GM18508 (cell line): ENCODE measurements at regions not wholly inside any gene's neighbourhood (a gene's known extent, or its start where the extent isn't known, plus 50 kb on each side); places are given as distances from the start of the nearest gene placed in this dataset.
"Not testable (repeated sequence)": the region's sequence is repeated elsewhere in the genome, so short reads cannot be mapped to it uniquely, and the experiment has no call there.

ENCODE experiments used
- ATAC-seq: cut with Tn5 transposase; IDR thresholded peaks from one replicate; pipeline ENCODE4 v1.9.1; 2021; ENCODE audit warnings: moderate number of reproducible peaks; ENCODE audit not compliant: insufficient read depth, unreplicated experiment

- ATAC-seq: no peak
Observed at GRCh38 chr7:15143936-15144335, 241.4 kb upstream of the DGKB start.

- no peak for ATAC-seq
Observed at GRCh38 chr7:15143121-15143520, 240.6 kb upstream of the DGKB start.

GRCh38 chr7:15140431-15140830, 237.9 kb upstream of the DGKB start:
- ATAC-seq: no peak

GRCh38 chr7:15131661-15132060, 229.1 kb upstream of the DGKB start:
- no peak for ATAC-seq

- no peak for ATAC-seq
Observed at GRCh38 chr7:15130666-15131541, 228.4 kb upstream of the DGKB start.

GRCh38 chr7:15128716-15129115, 226.2 kb upstream of the DGKB start:
- ATAC-seq: no peak

GRCh38 chr7:15126653-15127052, 224.1 kb upstream of the DGKB start:
- ATAC-seq: not testable (repeated sequence)

- no peak for ATAC-seq
Observed at GRCh38 chr7:15123901-15124300, 221.3 kb upstream of the DGKB start.

GRCh38 chr7:15113752-15114151, 211.2 kb upstream of the DGKB start:
- no peak for ATAC-seq

- ATAC-seq: no peak
Observed at GRCh38 chr7:15105711-15106110, 203.2 kb upstream of the DGKB start.

GRCh38 chr7:15104411-15105092, 202.0 kb upstream of the DGKB start:
- ATAC-seq: no peak

GRCh38 chr7:15099074-15099473, 196.5 kb upstream of the DGKB start:
- no peak for ATAC-seq

- no peak for ATAC-seq
Observed at GRCh38 chr7:15096853-15097252, 194.3 kb upstream of the DGKB start.

- no peak for ATAC-seq
Observed at GRCh38 chr7:15094989-15095388, 192.4 kb upstream of the DGKB start.

GRCh38 chr7:15087771-15088170, 185.2 kb upstream of the DGKB start:
- ATAC-seq: no peak

- ATAC-seq: no peak
Observed at GRCh38 chr7:15086862-15087261, 184.3 kb upstream of the DGKB start.

- ATAC-seq: no peak
Observed at GRCh38 chr7:15086131-15086611, 183.6 kb upstream of the DGKB start.

- ATAC-seq: no peak
Observed at GRCh38 chr7:15085366-15085765, 182.8 kb upstream of the DGKB start.

GRCh38 chr7:15084368-15084767, 181.8 kb upstream of the DGKB start:
- no peak for ATAC-seq

- ATAC-seq: no peak
Observed at GRCh38 chr7:15081891-15082290, 179.3 kb upstream of the DGKB start.

GRCh38 chr7:15073301-15073700, 170.8 kb upstream of the DGKB start:
- ATAC-seq: no peak

- no peak for ATAC-seq
Observed at GRCh38 chr7:15068324-15068723, 165.8 kb upstream of the DGKB start.
